ENCODE measurements at regions not wholly inside any gene's neighbourhood (a gene's known extent, or its start where the extent isn't known, plus 50 kb on each side); places are given as distances from the start of the nearest gene placed in this dataset.
"Not testable (repeated sequence)": the region's sequence is repeated elsewhere in the genome, so short reads cannot be mapped to it uniquely, and the experiment has no call there.

DNA sequence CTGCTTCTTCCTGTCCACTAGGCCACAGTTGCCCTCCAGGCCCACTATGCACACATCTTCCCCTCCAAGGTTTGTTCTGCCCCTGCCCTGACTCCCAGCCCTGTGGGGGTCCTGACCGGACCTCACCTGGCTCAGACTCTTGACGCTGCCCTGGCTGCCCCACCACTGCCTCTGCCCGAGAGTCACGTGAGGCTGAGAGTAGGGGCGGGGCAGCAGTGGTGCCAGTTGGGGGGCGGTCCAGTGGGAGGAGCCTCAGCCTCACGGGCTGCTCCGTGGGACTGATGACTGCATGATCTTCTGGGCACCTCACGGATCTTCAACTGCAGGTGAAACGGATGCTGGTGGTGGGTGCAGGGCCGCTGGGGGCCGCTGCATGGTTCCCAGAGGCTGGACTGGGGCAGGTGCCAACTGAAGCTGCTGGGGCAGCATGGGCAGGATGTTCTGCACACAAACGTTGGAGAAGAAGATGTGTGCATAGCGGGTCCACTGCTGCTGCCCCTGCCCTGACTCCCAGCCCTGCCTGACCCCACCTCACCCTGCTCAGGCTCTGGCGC lies 77.6 kb downstream of the HHIPL2 start:
- not testable (repeated sequence) for DNase-seq (ENCODE audit: low spot score)

DNA sequence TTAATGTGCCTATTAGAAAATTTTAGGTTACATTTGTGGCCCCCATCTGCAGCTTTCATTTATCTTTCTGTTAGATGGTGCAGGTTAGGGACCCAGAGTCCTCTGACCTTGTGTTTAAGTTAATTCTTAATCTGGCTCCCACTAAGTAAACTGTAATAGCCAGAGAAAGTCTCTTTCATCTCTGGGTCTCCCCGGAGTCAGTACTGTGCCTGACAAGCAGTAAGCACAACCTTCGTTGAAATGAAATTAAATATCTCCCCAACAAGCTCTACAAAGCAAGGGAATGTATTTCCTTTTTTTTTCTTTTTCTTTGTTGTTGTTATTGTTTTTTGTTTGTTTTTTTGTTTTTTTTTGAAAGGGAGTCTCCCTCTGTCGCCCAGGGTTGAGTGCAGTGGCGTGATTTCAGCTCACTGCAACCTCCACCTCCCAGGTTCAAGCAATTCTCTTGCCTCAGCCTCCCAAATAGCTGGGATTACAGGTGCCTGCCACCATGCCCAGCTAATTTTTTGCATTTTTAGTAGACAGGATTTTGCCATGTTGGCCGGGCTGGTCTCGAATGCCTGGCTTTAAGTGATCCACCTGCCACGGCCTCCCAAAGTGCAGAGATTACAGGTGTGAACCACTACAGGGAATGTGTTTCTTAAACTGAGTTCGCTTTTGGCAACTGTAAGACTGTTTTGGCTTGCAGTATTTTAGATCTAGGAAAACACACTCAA lies 81.6 kb downstream of the HHIPL2 start:
- no peak for DNase-seq (ENCODE audit: low spot score)

DNA sequence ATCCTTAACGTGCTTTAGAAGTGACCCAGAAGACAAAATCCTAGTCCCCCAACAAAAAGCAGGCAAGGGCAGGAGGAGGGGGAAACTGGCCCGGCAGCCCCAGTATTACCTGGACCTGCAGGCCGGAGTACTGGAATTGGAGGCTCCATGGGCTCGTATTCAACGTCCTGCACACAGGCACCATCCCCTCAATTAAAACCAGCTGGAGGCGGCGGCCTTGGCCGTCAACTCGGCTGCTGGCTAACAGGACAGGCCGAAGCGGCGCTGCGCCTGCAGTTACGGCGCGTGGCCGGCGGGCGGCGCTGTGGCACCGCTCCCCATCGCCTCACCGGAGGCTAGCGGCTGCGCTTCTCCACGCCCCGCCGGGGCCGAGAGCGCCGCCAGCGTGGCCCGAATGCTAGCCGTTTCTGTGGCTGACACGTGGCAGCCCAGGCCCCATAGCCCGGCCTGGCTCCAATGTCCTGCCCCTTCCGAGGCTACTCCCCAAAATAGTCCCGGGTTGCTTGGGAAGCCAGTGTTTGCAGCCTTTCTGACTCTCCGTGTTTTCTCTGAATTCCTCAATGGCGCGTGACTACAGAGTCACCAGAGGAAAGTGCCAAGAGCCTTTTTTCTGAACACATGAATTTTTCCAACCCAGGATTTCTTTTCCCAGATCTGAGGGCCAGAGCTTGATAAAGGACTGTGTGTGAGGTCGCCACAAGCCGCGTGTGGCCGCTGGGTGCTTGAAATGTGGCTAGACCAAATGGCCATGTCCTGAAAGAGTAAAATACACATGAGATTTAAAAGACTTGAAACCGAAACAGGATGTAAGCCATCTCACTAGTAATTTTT lies 82.5 kb downstream of the HHIPL2 start:
- peak; percentile 71 for DNase-seq (ENCODE audit: low spot score)

DNA sequence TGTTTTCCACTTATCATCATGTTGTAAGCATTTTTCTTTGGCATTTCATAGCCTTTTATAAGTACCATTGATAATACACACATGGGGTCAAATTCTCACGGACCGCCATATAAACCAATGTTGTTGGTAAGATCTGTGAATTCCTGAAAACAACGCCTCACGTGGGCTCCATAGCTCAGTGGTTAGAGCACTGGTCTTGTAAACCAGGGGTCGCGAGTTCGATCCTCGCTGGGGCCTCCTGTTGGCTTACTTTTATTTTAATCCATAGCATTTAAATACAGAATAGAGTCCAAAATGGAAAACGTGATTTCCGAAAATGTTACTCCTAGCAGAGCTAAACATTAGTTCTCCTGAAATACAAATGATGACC lies 83.1 kb downstream of the HHIPL2 start:
- DNase-seq (ENCODE audit: low spot score): peak; percentile 50

DNA sequence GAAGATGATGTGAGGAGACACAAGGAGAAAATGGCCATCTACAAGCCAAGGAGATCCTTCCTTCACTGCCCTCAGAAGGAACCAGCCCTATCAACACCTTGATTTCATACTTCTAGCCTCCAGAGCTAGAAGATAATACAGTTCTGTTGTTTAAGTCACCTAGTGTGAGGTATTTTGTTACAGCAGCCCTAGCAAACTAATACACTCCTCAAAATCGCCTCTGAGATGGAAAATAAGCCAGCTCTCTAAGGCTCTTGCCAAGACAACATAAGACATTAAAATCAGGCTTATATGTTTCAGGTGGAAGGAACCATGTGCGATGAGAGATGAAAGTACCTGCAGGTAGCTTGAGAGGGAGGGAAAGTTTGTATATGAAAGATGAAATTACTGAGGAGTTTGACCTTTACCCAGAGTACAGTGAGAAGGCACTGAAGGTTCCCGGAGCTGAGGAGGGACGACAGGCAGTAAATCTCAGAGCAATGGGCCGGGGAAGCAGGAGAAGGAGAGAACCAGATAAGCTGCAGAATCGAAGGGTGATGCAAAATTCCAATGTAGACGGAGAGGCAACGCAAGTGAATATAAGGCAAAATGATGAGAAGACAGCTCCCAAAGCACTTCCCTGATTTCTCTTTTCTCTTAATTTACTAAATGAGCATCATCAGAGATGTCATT lies 84.7 kb downstream of the HHIPL2 start:
- DNase-seq (ENCODE audit: low spot score): no peak

DNA sequence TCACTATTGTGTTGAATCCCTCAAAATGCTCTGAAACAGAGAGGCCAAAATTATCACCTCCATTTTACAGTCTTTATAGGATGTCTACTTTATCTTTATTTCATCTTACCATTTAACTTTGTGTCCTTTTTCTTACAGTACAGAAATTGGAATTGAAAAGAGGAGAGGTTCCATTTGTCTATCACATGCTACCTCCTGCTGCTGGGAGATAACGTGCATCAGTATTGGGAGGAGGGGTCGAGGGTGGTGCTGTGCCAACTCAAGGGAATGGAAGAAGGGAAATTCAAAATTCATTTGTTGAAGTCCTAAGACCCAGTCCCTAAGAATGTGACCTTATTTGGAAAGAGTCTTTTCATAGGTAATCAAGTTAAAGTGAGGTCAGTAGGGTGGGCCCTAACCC lies 85.3 kb downstream of the HHIPL2 start:
- DNase-seq (ENCODE audit: low spot score): no peak

DNA sequence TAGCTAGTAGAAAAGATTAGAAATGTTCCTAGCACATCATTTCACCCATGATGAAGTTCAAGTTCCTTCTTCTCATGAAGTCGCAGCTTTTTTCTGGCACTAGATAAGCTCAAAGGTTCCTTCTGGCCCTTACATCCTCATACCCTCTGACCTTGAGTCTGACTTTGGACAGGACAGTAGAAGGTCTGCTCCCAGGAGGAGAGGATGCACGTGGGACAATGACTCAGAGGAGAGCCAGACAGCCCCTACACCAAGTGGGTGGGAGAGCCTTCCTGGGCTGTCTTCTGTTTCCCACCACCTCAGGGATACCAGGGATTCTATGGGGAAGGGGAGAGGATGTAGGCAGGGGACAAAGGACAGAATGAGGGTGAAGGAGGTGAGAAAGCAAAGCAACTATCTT lies 86.0 kb downstream of the HHIPL2 start:
- DNase-seq (ENCODE audit: low spot score): no peak

DNA sequence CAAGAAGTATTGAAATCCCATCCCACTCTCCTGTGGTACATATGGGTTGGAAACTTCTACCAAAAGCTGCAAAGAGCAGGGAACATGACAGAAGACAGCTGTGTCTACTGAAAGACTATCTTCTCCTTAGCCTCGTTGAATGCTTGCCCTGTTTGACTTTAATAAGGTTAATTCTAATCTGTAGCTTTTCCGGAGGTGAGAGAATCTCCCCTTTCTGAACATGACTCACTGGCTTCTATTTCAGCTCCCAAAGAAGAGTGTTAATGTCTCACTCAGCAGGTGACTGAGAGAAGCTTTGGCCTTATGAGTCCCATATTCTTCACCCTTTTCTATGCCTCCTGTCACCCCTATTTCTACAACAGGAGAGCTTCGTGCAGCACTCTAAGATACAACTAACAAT lies 88.3 kb downstream of the HHIPL2 start:
- DNase-seq (ENCODE audit: low spot score): no peak

DNA sequence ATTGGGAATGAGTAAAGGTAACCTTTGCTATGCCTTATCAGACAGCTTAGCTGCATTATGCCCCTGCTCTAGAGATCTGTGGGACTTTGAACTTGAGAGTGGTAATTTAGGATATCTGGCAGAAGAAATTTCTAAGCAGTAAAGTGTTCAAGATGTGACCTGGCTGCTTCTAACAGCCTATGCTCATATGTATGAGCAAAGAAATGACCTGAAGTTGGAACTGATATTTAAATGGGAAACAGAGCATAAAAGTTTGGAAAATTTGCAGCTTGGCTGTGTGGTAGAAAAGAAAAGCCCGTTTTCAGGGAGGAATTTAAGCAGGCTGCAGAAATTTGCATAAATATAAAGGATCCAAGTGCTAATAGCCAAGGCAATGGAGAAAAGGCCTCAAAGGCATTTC lies 90.4 kb downstream of the HHIPL2 start:
- no peak for DNase-seq (ENCODE audit: low spot score)

DNA sequence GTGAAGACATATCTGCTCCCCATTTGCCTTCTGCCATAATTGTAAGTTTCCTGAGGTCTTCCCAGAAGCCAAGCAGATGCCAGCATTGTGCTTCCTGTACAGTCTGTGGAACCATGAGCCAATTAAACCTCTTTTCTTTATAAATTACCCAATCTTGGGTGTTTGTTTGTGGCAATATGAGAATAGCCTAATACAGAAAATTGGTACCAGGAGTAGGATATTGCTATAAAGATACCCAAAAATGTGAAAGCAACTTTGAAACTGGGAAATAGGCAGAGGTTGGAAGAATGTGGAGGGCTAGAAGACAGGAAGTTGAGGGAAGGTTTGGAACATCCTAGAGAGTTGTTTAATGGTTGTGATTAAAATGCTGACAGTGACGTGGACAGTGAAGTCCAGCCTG lies 90.8 kb downstream of the HHIPL2 start:
- no peak for DNase-seq (ENCODE audit: low spot score)

DNA sequence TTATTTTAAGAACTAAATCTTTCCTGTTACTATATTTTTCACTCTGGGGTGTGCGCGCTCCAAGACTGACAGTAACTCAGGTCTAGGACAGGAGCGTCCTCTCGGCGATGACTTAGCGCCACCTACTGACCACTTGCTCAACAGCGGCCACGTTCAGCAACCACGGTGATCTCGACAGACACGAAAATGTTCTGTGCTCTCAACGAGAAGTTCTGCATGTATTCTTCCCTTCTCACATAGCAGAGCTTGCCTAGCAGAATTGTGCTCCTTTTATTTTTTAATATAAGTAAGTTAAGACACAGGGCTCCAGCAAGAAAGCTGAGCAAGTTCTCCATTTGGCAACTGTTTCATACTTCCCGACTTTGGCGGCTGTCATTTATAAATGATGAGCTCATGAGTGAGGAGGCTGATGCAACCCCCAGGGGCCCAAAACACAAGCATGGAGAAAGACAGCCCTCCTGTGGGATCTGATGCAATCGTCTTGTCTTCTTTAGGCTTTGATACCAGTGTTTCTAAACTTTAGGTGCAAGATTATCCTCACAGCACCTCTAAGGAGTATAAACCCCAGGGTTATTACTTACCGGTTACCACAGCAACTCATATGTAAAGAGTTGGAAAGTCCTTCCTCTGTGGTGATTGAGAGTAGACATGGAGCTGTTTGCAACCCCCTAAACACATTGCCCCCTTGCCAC lies 92.6 kb downstream of the HHIPL2 start:
- peak; percentile 60 for DNase-seq (ENCODE audit: low spot score)

DNA sequence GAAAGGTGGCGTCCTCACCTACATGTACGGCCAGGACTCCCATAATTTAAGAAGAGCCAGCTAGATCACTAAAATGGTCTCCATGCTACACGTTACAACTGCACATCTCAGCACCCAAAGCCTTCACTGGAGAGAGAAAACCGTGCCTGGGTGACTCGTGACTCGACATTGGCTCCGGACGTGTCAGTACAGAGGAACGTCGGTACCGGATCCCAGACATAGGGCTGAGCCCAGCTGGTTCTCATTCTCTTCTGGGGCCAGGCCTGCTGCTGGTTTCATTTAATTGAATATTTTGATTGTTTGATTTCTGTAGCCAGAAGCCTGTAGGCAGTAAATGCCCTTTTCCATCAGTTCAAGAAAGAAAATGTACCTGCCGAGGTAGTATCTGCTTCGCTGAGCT lies 93.1 kb downstream of the HHIPL2 start:
- no peak for DNase-seq (ENCODE audit: low spot score)

DNA sequence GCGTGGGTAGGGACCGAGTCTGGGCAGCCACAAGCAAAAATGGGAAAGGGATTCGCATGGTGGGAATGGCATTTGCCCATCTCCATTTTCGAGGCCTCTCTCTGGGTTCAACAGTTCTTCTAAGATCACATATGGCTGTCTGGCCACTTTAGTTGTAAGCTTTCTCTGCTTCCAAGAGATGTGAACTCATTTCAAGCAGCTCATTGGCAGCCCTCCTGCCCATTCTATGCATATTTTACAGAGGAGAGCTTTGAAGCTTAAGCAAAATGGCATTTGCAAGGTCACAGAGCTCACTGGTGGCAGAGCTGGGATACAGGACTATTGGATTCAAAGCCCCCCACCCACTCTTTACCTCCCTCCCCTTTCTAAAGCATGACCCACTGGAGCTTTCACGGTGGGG lies 93.7 kb downstream of the HHIPL2 start:
- DNase-seq (ENCODE audit: low spot score): no peak

DNA sequence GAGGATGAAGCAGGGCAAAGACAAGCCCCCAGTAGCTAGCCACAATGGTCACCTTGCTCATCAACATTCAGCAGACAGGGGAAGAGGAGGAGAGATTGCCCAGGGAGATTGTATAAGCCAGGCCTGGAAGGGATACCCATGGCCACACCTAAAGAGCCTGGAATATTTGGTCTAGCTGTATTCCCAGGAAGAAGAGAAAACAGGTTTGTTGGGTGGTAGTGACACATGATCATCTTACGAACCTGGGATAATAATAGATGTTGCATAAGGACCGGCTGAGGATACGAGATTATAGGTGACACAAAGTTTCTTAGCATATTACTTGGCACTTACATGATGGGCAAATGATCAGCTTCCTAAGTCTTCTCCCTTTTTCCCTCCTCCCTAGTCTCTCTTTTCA lies 95.9 kb downstream of the HHIPL2 start:
- DNase-seq (ENCODE audit: low spot score): no peak

DNA sequence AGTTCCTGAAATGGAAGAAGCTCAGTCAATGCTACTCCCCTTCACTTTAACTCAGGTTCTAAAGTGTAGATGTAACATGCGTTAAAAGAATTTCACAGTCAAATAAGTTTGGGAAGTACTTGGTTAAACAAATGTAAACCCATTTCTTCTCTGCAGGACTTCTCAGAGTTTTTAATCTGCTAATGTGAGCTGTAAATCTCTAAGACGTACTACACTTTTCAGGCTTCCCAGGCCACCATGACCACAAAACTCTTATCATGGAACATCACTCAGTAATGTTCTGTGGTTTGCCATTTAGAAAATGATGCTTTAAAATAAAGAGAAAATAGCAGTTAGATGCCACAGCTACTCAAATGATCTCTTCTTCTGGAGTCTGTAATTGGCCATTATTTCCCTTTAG lies 104.3 kb downstream of the HHIPL2 start:
- no peak for DNase-seq (ENCODE audit: low spot score)

DNA sequence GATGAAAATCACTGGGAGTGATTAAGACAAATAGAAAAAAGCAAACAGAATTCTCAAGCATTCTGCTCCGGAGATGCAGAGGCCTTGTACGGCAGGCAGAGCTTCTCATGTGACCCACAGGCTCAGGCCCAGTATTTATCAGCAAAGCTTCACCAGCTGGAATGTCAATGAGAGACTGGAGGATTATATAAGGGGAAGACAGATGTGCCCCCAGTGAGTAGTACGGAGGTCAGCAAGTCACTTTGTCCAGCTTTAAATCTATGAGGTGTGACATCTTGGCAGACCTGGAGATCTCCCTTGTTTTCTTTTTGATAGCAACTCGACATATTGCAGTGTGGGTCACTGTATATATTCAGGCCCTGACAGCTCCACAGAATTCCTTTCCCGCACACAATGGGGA lies 106.8 kb downstream of the HHIPL2 start:
- DNase-seq (ENCODE audit: low spot score): no peak

DNA sequence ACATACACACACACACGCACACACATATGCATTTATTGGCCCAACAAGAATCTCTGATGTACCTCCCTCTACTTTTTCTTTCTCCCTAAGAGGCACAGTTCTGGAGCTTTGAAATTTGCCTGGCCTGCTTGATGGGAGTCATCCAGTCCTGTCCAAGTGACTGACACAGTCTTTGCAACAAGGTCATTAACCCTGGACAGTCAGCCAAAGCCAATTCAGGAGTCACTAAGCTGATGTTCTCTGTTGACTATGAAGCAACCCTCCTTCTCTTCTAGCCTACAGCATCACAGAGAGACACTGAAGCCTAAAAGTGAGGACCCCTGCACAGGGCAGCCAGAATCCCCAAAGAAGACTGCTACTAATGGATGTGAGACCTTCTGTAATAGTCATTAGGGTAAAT lies 123.1 kb downstream of the HHIPL2 start:
- DNase-seq (ENCODE audit: low spot score): no peak

DNA sequence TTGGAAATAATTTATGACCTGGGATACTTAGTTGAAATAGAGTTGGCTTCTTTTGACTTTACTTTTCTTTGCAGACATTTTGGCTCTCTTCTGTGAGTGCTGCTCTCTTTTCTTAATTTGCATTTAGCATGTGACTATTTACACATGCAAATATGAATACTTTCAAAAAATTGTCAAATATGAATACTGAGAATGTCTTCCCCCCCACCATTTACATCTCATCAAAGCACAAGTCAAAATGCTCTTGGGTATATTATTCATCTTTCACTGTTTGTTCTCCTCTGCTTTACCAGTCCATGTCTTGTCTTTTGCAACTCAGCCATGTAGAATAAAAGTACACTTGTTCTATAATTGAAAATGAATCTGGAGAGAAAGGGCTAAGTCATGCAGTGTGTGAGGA lies 126.5 kb downstream of the HHIPL2 start:
- DNase-seq (ENCODE audit: low spot score): no peak

DNA sequence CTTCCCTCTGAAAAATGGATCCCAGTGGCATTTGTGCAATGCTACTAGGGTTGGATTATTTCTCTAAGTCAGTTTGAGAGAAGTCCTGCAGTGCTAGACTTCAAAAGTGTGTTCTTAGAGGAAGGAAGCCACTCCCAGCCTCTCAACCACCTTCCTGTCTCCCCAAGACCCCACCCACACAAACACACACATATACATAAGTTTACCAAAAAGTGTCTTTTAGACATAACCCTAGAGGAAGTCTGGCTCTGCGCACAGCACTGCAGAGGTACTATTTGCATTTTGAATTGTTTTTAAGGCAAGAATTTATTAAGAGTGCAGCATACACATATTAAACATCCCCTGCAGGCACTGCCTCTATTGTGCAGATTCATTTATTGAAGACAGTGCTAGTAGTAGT lies 127.3 kb downstream of the HHIPL2 start:
- no peak for DNase-seq (ENCODE audit: low spot score)

DNA sequence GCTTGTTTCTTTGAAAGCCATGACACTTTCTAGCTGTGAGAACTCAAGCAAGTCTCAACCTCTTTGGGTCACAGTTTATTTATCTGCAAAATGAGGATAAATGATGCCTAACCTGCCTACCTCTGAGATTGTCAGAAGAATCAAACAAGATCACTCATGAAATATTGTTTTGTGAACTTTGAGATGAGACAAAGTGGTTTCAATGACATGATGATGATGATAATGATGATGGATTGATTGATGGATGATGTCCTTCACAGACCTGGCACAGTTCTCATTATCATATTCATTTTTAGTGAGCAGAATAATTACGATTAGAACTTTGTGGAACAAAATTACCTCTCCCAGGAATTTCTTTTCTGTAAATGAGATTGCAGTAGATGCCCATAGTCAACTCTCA lies 129.2 kb downstream of the HHIPL2 start:
- DNase-seq (ENCODE audit: low spot score): no peak

DNA sequence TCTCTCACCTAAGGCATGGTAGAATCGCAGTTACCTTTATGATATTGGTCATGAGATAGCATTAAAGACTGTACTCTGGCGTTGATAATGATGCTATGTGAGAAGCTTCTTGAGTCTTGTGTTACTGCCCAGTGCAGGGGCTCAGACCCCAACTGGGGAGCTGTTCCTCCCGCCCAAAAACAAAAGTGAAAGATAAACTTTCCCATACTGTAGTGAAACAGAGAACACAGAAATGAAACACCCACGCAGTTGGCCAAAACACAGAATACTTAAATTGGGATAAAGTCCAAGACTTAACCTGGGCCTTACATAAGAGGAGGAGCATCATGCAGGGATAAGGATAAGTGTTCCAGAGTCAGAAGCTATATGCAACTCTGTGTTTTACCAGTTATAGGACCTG lies 130.6 kb downstream of the HHIPL2 start:
- DNase-seq (ENCODE audit: low spot score): no peak
